Activated naive CD8-positive, alpha-beta T cell treated with anti-CD3 and anti-CD28 coated beads for 36 hours (primary cell): ENCODE measurements at regions not wholly inside any gene's neighbourhood (a gene's known extent, or its start where the extent isn't known, plus 50 kb on each side); places are given as distances from the start of the nearest gene placed in this dataset.

Source experiments
- DNase-seq: peaks from one replicate; pipeline ENCODE4 v3.0.0; 2021
- H3K27ac Mint-ChIP-seq: one replicate; pipeline ENCODE4 v1.8.0; 2022; ENCODE audit warnings: mild to moderate bottlenecking, moderate library complexity, mixed read lengths
- H3K27me3 Mint-ChIP-seq: one replicate; pipeline ENCODE4 v1.8.0; 2022; ENCODE audit warnings: mild to moderate bottlenecking, mixed read lengths
- H3K36me3 Mint-ChIP-seq: one replicate; pipeline ENCODE4 v1.8.0; 2021; ENCODE audit warnings: mild to moderate bottlenecking, mixed read lengths
- H3K4me1 Mint-ChIP-seq: one replicate; pipeline ENCODE4 v1.8.0; 2021; ENCODE audit warnings: mixed read lengths
- H3K4me3 Mint-ChIP-seq: one replicate; pipeline ENCODE4 v1.8.0; 2022; ENCODE audit warnings: mild to moderate bottlenecking, moderate library complexity, mixed read lengths
- H3K9me3 Mint-ChIP-seq: one replicate; pipeline ENCODE4 v1.8.0; 2022; ENCODE audit warnings: mixed read lengths

DNA sequence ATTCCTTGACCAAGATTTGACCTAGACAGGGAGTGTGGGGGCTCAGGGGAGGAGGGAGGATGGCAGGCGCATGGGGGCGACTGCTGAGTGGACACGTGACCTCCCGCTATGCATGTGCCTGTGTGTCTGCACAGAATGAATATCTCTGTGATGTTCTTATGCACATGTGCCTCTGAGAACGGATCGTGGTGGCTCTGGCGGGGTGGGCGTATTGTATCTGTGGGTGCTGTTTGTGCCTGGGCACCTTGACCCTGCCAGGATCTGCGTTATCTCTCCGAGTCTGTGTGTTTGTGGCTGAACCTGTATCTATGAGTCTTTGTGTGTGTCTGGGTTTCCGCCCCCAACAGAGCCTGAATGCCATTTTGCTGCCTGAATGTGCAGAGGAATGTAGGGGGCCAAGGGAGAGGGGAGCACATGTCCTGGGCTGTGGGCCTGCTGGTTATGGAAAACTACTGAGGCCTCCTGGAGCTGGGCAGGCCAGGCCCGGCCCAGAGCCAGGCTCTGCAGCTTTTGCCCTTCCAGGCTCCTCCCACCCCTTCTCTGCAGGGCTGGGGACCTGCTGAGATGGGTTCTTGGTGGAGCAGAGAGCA, 102.5 kb downstream of the EBNA1BP2 start:
- H3K36me3 Mint-ChIP-seq, result no peaks in the 10 kb centered on the region
- H3K9me3 Mint-ChIP-seq, result no peaks in the 10 kb centered on the region
- no peak overlapping the region for H3K4me3 Mint-ChIP-seq
- DNase-seq, result no peak
- H3K27me3 Mint-ChIP-seq, result no peaks in the 10 kb centered on the region
- H3K27ac Mint-ChIP-seq, result no peak overlapping the region
- peaks cover 3% of the 10 kb centered on the region for H3K4me1 Mint-ChIP-seq

DNA sequence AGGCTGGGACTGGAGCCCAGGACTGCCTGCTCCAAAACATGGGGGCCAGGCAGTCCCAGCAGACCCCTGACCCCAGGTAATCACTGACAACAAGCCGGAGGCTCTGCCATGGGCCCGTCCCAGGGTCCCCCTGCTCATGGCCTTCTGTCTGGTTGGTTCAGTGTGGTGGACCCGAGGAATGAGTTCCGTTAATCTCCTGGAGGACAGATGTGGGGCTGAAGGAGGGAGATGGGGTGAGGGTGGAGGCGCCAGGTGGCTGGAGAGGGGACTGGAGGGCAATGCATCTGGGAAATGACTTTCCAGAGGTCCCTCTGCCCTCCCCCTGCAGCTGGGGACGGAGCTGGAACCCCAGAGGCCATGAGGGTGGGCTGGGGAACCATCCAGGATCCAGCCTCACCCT, 103.2 kb downstream of the EBNA1BP2 start:
- Mint-ChIP-seq H3K9me3 (no peaks in the 10 kb centered on the region), H3K4me3 (no peak overlapping the region)

DNA sequence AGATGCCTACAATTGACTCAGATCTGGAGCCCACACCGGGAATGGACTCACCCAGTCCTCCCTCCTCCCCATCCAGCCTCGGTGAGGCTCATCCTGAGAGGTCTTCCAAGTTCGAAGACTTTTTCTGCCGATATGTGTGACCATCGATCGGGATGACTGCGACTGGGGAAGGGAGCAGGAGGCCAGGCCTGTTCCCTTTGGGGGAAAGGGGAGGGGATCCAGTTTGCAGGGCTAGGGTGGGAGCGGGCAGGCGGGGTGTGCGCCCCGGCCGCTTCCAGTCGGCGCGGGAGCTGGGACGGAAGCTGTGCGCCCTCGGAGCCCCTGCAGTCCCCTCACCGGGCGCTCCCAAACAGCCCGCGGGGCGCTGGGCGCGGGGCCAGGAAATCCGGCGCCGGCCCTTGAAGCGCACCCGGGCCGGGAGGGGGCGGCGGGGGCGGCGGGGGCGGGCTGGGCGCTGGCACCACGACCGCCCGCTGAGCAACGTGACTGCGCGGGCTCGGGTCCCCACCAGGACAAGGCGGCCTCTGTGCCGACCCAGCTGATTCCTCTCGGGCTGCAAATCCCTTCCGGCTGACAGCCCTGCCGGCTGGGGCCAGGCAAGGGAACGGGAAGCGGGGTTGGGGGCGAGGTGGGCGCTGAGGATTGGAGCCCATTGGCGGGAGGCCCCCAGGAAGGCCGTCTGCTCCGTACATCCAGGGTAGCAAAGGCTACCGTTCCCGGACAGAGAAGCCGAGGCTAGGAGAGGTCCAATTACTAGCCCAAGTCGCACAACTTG, 103.9 kb downstream of the EBNA1BP2 start:
- Mint-ChIP-seq H3K27ac (no peak overlapping the region), H3K27me3 (no peaks in the 10 kb centered on the region), H3K4me1 (peaks cover 3% of the 10 kb centered on the region), H3K4me3 (no peak overlapping the region), H3K36me3 (no peaks in the 10 kb centered on the region), H3K9me3 (no peaks in the 10 kb centered on the region)
- peak; percentile 30 for DNase-seq

More for the DNA sequence above, 103.2 kb downstream of the EBNA1BP2 start:
- no peak for DNase-seq
- H3K36me3 Mint-ChIP-seq, result no peaks in the 10 kb centered on the region
- H3K4me1 Mint-ChIP-seq, result peaks cover 3% of the 10 kb centered on the region
- no peaks in the 10 kb centered on the region for H3K27me3 Mint-ChIP-seq
- no peak overlapping the region for H3K27ac Mint-ChIP-seq

DNA sequence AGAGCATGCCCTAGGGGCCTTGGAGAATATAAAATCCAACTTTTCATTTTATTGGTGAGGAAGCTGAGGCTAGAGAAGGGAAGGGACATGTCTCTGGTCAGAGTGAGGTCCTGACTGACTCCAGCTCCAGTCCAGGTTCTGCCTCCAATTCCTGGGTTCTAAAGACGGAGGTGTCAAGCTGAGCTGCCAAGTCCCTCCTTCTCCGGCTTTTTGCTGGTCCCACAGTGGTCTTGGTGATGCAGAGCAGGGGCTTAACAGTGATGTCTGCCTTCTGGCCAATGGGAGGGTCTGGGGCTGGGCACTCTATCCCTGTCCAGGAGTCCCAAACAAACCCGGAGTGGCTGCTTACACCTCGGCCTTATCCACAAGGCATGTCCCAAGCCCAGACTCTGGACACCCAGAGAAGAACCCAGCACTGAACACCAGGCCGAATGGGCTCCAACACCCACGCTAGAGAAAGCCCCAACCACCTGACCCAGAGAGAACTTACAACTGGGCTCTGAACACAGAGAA, 104.8 kb downstream of the EBNA1BP2 start:
- Mint-ChIP-seq H3K4me1 (peaks cover 3% of the 10 kb centered on the region), H3K36me3 (no peaks in the 10 kb centered on the region), H3K27me3 (no peaks in the 10 kb centered on the region), H3K9me3 (no peaks in the 10 kb centered on the region), H3K4me3 (peak overlapping the region; percentile 24), H3K27ac (no peak overlapping the region)
- DNase-seq, result no peak

DNA sequence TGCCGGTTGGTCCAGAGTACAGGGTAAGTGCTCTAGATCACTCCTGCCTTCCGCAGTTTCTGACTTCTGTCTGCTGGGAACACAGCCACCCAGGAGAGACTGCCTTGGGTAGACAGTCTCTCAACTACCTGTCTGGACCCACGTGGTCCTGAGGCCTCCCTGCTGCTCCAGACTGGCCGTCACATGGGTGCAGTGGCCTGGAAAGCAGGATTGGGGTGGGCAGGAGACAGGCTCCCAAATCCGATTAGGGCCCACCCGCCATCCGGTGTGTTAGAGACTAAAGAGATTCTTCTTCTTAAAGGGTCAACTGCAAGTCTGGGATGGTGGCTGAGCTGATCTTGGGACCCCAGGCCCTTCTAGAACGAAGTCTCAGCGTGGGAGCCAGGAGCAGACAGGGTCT, 105.5 kb downstream of the EBNA1BP2 start:
- no peak for DNase-seq
- H3K4me1 Mint-ChIP-seq, result peaks cover 3% of the 10 kb centered on the region
- H3K27me3 Mint-ChIP-seq, result no peaks in the 10 kb centered on the region
- H3K27ac Mint-ChIP-seq, result no peak overlapping the region
- no peaks in the 10 kb centered on the region for H3K9me3 Mint-ChIP-seq
- H3K4me3 Mint-ChIP-seq, result no peak overlapping the region
- no peaks in the 10 kb centered on the region for H3K36me3 Mint-ChIP-seq

DNA sequence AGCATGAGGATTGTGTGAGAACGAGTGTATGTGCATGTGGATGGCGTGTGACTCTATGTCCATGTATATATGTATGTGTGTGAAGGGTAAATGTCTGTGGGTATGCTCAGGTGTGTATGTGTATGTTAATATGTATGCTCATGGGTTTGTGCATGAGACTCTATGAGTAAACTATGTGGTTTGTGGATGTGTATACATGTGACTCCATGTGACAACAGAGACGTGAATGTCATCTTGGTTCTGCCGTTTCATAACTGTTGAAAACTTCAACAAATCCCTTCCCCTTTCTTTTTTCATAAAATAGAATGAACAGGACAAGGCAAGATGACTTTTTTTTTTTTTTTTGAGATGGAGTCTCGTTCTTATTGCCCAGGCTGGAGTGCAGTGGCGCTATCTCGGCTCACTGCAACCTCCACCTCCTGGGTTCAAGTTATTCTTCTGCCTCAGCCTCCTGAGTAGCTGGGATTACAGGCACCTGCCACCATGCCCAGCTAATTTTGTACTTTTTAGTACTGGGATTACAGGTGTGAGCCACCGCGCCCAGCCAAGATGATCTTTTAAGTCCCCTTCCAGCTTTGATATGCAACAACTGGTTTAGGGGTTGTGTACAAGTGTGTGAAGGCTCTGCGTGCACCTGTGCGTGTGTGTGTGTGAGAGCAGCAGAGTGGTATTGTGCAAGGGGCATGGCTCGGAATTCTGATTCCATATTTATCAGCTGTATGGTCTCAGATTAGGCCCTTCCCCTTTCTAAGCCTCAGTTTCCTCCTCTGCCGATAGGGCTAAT, 106.3 kb downstream of the EBNA1BP2 start:
- Mint-ChIP-seq H3K27me3 (no peaks in the 10 kb centered on the region), H3K27ac (no peak overlapping the region), H3K4me3 (no peak overlapping the region), H3K4me1 (peaks cover 3% of the 10 kb centered on the region), H3K36me3 (no peaks in the 10 kb centered on the region), H3K9me3 (no peaks in the 10 kb centered on the region)
- no peak for DNase-seq

DNA sequence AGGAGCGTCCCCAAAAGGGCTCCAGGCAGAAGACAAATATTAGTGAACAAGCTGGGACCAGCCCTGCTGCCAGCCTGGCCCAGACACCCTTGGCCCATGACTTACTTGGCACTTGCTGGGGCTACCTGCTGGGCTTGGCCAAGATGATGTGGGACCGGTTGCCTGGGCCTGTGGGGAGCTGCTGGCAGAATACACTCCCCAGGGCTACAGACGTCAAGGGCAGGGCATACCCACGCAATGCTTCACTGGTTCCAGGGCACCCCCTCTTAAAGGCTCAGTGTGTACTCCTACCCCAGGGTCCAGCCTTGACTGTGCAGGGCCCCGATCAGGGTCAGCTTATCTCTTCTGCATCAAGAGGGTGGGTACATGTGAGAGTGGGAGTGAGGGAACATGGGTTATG, 106.5 kb upstream of the SLC2A1 start:
- H3K9me3 Mint-ChIP-seq, result no peaks in the 10 kb centered on the region
- H3K36me3 Mint-ChIP-seq, result no peaks in the 10 kb centered on the region
- H3K4me3 Mint-ChIP-seq, result no peak overlapping the region
- H3K27ac Mint-ChIP-seq, result no peak overlapping the region
- peaks cover 1% of the 10 kb centered on the region for H3K27me3 Mint-ChIP-seq
- peaks cover 3% of the 10 kb centered on the region for H3K4me1 Mint-ChIP-seq
- DNase-seq, result no peak

DNA sequence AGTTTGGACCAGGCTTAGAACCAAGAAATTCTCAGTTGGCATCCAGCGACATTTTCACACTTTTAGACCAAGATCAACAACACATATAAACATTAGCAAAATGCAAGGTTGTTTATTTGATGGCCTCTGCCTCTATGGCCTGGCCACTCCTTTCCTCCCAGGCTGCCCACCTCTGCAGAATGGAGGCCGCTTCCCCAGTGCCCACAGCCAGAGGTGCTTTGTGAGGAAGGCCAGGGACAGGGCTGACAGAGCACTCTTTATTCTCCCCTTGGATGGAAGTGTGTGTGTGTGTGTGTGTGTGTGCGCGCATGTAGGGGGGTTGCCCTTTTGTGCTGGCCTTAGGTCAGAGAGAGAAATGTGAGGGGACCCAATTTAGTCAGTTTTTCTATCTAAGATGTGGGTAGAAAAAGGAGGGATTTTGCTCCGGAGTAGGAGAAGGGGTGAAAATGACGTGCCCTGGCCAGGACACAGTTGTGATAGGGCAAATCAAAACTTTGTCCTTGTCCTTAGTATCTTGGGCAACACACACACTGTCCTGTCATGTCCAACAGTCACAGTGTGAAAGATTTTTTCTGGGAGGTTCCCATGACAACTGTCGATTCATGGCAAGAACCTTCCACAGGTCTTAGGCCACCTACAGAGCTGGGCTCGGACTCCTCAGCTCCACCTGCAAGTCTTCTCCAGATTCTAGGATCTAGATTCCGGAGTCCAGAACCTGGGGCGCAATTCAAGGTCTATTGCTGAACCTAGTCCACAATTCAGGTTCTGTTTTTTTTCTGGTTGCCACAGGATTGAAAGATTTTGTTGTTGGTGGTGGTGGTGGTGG, 104.9 kb upstream of the SLC2A1 start:
- H3K4me3 Mint-ChIP-seq, result no peak overlapping the region
- no peak overlapping the region for H3K27ac Mint-ChIP-seq
- no peaks in the 10 kb centered on the region for H3K9me3 Mint-ChIP-seq
- no peak for DNase-seq
- peaks cover 4% of the 10 kb centered on the region for H3K27me3 Mint-ChIP-seq
- H3K36me3 Mint-ChIP-seq, result no peaks in the 10 kb centered on the region
- peaks cover 11% of the 10 kb centered on the region for H3K4me1 Mint-ChIP-seq

DNA sequence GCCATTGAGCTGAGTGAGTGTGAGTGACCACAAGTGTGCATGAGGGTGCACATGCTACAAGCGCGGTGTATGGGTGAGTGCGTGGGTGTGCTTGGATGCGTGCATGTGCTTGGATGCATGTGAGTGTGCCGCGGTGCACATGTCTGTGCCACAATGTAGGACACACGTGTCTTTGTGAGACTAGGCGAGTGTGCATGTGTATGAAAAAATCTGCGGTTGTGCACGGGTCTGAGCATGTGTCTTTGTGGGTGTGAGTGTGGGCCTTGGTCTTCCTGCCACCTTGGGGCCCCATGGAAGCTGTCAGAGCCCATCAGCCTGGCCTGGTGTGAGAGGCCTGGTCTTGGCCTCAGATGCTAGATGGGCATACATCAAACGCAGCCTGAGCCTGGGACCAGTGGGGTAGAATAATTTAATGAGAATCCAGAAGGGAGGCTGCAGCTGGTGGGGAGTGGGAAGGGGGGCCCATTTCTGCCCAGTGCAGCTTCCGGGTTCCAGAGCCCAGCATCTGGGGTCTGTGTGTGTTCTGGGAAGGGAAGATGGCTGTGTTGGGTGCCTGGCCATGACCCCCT, 103.9 kb upstream of the SLC2A1 start:
- DNase-seq, result no peak
- H3K9me3 Mint-ChIP-seq, result no peaks in the 10 kb centered on the region
- no peaks in the 10 kb centered on the region for H3K36me3 Mint-ChIP-seq
- H3K4me3 Mint-ChIP-seq, result no peak overlapping the region
- H3K4me1 Mint-ChIP-seq, result peaks cover 19% of the 10 kb centered on the region
- H3K27me3 Mint-ChIP-seq, result peaks cover 4% of the 10 kb centered on the region
- no peak overlapping the region for H3K27ac Mint-ChIP-seq

DNA sequence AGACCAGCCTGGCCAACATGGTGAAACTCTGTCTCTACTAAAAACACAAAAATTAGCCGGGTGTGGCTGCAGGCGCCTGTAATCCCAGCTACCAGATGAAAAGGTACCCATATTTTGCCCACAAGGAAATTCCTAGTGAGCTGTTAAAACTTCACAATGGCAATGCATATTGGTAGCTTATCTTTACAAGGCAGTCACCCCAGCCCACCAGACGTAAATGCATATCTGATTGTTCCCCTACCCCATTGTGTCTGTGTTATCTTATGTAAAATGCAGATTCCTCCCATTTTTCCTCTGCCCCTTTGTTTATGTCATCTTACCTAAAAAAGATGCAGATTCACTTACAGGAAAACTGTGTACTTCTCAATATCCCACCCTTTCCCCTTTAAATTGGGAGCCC, 103.1 kb upstream of the SLC2A1 start:
- Mint-ChIP-seq H3K9me3 (no peaks in the 10 kb centered on the region), H3K4me3 (no peak overlapping the region), H3K27ac (no peak overlapping the region), H3K27me3 (peaks cover 4% of the 10 kb centered on the region), H3K36me3 (peaks cover 2% of the 10 kb centered on the region), H3K4me1 (peaks cover 20% of the 10 kb centered on the region)
- no peak for DNase-seq

DNA sequence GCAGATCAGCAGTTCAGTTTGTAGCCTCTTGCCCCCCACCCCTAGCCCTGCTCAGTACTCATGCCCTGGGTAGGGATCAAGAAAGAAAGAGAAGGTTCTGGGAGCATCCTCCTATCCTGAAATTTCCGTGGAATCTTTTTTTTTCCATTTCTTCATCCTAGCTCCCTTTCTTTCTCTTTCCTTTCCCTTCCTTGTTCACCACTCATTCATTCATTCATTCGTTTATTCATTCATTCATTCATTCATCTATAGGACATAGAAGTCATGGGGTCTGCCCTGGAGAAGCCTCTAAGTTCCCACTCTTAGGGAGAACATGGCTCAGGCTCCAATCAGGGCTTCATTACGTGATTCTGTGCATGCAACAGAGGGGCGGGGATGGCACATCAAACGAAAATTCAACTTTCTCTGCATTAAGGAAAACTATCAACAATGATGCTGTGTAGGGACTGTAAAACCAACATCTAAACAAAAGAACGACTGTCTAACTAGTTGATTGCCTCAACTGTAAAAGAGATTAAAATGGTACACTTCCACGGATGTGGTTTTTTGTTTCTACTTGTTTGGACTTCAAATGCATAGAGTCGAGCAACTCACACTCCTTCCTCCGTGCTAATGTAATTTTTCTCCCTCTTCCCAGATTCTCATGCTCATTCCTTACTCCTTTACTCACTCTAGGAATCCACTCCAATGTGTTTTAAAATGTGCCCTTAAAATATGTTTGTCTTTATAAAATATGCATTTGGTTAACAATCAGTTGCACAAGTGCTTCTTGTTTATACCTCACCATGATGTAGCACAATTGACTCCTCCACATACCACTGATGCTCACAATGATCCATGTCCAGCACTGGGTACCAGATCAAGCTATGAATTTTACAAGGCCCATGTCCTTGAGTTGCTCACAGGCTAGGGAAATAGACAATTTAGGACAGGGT, 101.2 kb upstream of the SLC2A1 start:
- DNase-seq, result no peak
- Mint-ChIP-seq H3K27ac (no peak overlapping the region), H3K27me3 (peaks cover 4% of the 10 kb centered on the region), H3K9me3 (no peaks in the 10 kb centered on the region), H3K4me1 (peaks cover 20% of the 10 kb centered on the region), H3K4me3 (no peak overlapping the region), H3K36me3 (peaks cover 2% of the 10 kb centered on the region)

DNA sequence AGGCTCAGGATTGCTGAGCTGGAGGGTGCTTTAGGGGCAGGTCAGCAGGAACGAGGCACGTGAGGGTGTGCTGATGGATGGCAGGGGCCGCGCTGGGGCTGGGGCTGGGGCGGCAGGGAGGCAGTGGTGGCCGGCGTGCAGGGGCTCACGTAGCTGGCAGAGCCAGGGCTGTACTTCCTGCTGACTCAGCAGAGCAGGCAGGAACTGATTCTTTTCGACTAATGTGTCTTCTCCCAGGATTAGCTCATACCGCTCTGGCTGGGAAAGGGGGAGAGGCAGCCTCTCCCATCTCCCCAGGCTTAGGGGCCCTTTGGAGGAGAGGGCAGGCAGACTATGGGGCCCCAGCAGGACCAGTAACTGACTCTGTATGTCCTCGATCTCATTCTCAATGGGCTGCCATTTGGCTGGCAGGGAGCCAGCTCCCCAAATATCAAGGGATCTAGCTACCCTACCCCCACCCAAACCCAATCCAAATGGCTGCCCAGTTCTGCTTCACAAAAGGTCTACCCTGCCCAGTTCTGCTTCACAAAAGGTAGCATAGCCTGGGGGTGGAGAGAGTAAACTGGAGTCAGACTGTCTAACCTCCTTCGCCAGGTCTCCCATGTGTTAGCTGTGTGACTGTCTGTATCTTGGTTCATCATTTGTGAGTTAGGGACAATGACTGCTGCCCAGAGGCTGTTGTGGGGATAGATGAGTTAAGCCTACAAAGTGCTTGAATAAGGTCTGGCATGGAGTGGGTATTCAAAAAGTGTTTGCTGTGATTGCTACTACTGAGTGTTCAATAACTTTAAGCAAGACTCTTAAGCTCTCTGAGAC, 100.1 kb upstream of the SLC2A1 start:
- peak; percentile 22 for DNase-seq
- peaks cover 2% of the 10 kb centered on the region for H3K36me3 Mint-ChIP-seq
- peaks cover 20% of the 10 kb centered on the region for H3K4me1 Mint-ChIP-seq
- H3K27ac Mint-ChIP-seq, result peak overlapping the region; percentile 25
- no peaks in the 10 kb centered on the region for H3K9me3 Mint-ChIP-seq
- H3K4me3 Mint-ChIP-seq, result peak overlapping the region; percentile 45
- peaks cover 4% of the 10 kb centered on the region for H3K27me3 Mint-ChIP-seq

DNA sequence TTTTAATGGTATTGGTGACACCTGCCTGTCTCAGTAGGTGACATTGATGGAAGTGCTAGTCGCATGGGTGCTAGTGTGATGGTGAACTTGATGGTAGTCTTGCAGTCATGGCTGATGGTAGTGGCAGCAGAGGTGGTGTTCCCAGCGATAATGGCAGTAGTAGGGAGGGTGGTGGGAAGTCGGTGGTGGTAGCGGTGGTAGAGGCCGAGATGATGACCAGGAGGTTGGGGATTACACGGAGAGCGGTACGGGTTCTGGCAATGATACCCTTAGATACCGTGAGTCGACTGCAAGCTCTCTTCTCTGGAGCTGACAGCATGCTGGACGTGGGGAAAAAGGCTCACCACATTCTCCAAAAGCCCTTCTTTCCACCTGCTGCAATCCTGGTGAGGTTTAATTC, 99.4 kb upstream of the SLC2A1 start:
- Mint-ChIP-seq H3K4me3 (peak overlapping the region; percentile 11), H3K4me1 (peaks cover 20% of the 10 kb centered on the region), H3K27ac (peak overlapping the region; percentile 25), H3K27me3 (peaks cover 4% of the 10 kb centered on the region), H3K36me3 (peaks cover 2% of the 10 kb centered on the region), H3K9me3 (no peaks in the 10 kb centered on the region)
- DNase-seq, result no peak
